GM12872 (cell line): ENCODE measurements at regions not wholly inside any gene's neighbourhood (a gene's known extent, or its start where the extent isn't known, plus 50 kb on each side); places are given as distances from the start of the nearest gene placed in this dataset.

Source experiments
- TF ChIP-seq, protein P1 (sequence below): IDR thresholded peaks from 3 replicates; pipeline ENCODE4 v1.5.1; 2011; ENCODE audit warnings: low read depth, mild to moderate bottlenecking, low read length, moderate library complexity; ENCODE audit not compliant: insufficient read depth

DNA sequence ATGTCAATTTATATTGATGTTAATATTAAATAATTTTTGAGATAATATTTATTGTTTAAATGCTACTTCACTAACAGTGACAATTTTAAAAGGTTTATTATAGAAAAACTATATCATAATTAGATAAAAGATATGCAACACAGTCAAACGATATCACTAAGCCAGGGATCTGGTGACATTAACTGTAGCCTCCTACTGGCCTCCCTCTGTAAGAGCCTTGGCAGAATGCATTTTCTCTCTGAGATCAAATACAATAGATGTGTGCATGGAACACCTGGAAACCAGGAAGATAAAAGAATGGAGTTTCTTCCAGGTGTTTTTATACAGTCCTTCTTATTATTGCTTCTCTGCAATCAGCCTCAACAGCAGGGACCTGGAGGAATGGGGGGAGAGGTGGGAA lies 1762.1 kb downstream of the BRINP3 start:
- TF ChIP-seq, protein P1, sequence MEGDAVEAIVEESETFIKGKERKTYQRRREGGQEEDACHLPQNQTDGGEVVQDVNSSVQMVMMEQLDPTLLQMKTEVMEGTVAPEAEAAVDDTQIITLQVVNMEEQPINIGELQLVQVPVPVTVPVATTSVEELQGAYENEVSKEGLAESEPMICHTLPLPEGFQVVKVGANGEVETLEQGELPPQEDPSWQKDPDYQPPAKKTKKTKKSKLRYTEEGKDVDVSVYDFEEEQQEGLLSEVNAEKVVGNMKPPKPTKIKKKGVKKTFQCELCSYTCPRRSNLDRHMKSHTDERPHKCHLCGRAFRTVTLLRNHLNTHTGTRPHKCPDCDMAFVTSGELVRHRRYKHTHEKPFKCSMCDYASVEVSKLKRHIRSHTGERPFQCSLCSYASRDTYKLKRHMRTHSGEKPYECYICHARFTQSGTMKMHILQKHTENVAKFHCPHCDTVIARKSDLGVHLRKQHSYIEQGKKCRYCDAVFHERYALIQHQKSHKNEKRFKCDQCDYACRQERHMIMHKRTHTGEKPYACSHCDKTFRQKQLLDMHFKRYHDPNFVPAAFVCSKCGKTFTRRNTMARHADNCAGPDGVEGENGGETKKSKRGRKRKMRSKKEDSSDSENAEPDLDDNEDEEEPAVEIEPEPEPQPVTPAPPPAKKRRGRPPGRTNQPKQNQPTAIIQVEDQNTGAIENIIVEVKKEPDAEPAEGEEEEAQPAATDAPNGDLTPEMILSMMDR, result no peak

DNA sequence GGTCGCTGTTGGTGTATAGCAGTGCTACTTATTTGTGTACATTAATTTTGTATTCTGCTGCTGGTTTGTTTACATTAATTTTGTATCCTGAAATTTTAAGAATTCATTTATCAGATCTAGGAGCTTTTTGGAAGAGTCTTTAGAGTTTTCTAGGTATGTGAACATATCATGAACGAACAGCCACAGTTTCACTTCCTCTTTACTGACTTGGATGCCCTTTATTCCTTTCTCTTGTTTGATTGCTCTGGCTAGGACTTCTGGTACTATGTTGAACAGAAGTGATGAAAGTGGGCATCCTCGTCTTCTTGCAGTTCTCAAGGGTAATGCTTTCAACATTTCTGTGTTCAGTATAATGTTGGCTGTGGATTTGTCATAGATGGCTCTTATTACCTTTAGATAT lies 1757.9 kb downstream of the BRINP3 start:
- TF ChIP-seq, protein P1, result no peak

DNA sequence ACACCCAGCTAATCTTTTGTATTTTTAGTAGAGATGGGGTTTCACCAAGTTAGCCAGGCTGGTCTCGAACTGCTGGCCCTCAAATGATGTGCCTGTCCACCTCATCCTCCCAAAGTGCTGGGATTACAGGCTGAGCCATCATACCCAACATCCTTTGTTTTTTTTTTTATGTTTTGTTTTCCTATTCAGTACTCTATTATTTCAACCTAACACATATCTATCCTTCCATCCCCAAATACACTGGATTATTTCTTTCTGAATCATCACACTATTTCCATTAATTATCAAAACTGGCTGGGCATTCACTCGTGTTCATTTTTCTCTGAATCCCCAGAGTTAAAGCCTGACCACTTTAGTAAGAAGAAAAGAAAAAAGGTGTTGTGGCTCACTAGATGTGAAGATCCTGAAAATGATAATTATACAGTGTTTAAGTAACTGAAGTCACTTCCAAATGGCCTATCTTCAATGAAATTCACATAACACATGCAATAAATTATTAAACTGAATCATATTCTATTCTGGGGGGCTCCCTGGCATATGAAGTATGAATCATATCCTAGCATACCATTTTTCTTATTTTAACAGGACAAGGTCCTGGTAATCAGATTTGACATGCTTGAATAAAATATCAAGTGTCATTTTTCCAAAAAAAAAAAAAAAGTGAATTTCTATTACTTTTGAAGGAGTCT lies 1754.2 kb downstream of the BRINP3 start:
- TF ChIP-seq, protein P1, result no peak

DNA sequence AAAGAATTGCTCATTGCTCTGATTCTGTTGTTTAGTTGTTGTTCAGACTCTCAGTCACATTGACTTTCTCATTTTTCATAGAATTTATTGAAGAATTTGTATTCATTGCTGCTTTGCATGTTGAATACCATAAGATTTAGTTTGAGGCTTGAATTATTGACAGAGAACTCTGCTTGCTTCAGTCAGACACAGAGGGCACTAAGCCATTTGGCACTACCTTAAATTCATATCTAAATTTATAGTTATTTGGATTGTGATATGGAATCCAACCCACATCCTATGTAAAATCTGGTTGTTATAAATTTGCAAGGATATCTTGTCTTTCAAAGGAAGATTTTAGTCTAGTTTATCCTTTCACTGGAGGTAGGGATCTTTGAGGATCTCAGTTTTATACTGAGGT lies 1748.6 kb downstream of the BRINP3 start:
- TF ChIP-seq, protein P1, result no peak

DNA sequence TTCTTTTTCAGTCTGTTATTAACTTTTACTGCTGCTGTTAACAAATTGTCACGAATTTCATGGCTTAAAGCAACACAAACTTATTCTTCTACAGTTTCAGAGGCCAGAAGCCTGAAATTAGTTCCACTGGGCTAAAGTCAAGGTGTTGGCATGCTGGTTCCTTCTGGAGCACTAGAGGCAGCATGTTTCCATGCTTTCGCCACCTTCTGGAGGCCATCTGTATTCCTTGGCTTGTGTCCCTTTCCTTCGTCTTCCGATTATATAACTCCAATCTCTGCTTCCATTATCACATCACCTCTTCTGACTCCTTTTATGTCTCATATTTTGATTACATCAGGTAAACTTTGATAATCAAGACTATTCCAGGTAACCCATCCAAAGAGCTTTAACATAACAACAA lies 1742.1 kb downstream of the BRINP3 start:
- TF ChIP-seq, protein P1, result no peak

DNA sequence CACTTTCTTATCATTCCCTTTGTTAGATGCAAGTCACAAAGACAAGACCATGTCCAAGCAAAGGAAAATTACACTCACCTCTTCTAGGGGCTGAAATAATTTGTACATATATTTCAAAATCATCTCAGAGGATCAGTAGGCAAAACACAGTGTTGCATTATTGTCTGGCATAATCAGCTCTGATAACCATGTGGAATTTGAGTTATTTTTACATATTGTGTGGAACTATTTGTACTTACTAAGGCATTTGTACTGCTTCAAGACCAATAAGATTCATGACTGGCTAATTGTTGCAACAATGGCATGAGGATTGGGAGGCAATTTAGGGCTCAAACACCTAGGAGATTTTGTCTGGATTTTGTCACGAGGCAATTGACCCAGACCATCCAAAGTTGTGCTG lies 1716.4 kb downstream of the BRINP3 start:
- TF ChIP-seq, protein P1, result no peak

DNA sequence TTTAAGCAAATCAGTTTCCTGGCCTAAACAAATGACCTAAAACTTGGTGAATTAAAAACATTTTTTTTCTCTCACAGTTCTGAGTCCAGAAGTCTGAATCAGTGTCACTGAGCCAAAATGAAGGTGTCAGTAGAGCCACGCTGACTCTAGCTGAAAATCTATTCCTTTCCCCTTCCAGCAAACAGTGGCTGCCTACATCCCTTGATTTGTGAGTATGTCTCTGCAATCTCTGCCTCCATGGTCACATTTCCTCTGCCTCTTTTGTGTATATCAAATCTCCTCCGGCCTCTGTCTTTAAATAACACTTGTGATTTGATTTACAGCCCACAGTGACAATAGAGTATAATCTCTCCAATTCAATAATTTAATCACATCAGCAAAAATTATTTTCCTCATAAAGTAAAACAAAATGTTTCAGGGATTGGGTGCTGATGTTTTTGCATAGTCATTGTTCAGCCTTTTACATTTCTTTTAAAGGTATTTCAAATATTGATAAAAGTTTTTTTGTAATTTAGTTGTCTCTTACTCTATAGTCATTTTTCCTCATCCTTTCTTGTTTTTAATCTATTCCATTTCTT lies 1715.4 kb downstream of the BRINP3 start:
- TF ChIP-seq, protein P1, result no peak

DNA sequence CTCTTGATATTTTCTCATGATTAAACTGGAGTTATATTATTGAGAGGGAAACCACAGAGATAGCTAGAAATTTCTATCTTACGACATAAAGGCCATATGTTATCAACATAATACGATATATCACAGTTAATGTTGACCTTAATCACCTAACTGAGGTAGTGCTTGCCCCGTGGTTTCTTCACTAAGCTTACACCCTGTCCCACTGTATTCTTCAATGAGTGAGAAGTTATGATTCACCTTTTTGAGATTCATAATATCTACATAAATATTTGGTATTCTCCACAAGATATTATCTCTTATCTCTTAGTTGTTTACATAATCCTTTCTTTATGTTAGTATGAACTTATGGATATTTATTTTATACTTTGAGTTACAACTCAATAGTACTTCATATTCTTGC lies 1714.1 kb downstream of the BRINP3 start:
- TF ChIP-seq, protein P1, result no peak
